GM12891 (cell line): ENCODE measurements at regions not wholly inside any gene's neighbourhood (a gene's known extent, or its start where the extent isn't known, plus 50 kb on each side); places are given as distances from the start of the nearest gene placed in this dataset.

Experiments used
- POLR2A ChIP-seq: IDR thresholded peaks from 2 replicates; pipeline ENCODE4 v1.6.1; 2011; ENCODE audit warnings: low read depth, low read length, control low read depth
- POLR2AphosphoS5 ChIP-seq: IDR thresholded peaks from 2 replicates; pipeline ENCODE4 v1.6.1; 2011; ENCODE audit warnings: low read depth, low read length, control low read depth
- SPI1 ChIP-seq: IDR thresholded peaks from 2 replicates; pipeline ENCODE4 v1.6.1; 2011; ENCODE audit warnings: low read depth, low read length, control low read depth

GRCh38 chr3:115503394-115503793, 119.9 kb upstream of the GAP43 start:
- TF ChIP-seq SPI1 = no peak
- no peak for TF ChIP-seq POLR2A
- TF ChIP-seq POLR2AphosphoS5 = no peak
